ENCODE measurements at regions not wholly inside any gene's neighbourhood (a gene's known extent, or its start where the extent isn't known, plus 50 kb on each side); places are given as distances from the start of the nearest gene placed in this dataset.

GRCh38 chr10:33454554-33454953 is 120.1 kb upstream of the NRP1 start:
- TF ChIP-seq, protein P1, sequence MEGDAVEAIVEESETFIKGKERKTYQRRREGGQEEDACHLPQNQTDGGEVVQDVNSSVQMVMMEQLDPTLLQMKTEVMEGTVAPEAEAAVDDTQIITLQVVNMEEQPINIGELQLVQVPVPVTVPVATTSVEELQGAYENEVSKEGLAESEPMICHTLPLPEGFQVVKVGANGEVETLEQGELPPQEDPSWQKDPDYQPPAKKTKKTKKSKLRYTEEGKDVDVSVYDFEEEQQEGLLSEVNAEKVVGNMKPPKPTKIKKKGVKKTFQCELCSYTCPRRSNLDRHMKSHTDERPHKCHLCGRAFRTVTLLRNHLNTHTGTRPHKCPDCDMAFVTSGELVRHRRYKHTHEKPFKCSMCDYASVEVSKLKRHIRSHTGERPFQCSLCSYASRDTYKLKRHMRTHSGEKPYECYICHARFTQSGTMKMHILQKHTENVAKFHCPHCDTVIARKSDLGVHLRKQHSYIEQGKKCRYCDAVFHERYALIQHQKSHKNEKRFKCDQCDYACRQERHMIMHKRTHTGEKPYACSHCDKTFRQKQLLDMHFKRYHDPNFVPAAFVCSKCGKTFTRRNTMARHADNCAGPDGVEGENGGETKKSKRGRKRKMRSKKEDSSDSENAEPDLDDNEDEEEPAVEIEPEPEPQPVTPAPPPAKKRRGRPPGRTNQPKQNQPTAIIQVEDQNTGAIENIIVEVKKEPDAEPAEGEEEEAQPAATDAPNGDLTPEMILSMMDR (IDR thresholded peaks at IDR 0.05): no peak
- TF ChIP-seq POLR2A (IDR thresholded peaks at IDR 0.05): no peak

Measured in adrenal gland (tissue), 5 donors.